ENCODE measurements at regions not wholly inside any gene's neighbourhood (a gene's known extent, or its start where the extent isn't known, plus 50 kb on each side); places are given as distances from the start of the nearest gene placed in this dataset.

DNA sequence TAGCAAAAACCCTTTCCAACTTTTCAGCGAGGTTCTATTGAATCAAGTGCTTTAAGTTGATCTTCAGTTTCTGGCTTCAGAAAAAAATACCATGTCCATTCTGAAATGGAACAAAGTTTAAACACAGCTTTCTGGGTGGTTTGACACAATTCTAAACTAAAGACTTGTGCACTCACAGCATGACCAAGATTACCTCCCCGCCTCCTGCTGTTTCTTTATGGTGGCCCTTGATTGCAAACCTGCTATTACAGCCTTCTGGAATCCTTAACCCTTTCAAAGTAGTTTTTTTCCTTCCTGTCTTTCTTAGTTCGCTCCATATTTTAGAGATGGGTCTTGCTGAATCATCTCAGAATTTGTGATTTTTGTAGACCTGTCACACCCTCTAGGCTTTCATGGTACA lies 135.9 kb upstream of the FBN2 start:
- TF ChIP-seq POLR2AphosphoS5 (IDR thresholded peaks at IDR 0.05; ENCODE audit: low read depth, low read length) (no peak), SMC3 (IDR thresholded peaks at IDR 0.05; ENCODE audit: low read depth, low read length) (no peak), RFX5 (IDR thresholded peaks at IDR 0.05; ENCODE audit: low read length) (no peak), MEF2A (IDR thresholded peaks at IDR 0.05; ENCODE audit: borderline replicate concordance, low read depth) (no peak), EZH2phosphoT487 (IDR thresholded peaks at IDR 0.05; ENCODE audit: borderline replicate concordance, low read depth) (no peak), GABPA (IDR thresholded peaks at IDR 0.05; ENCODE audit: low read depth) (no peak), ELF1 (IDR thresholded peaks at IDR 0.05) (no peak), RAD21 (IDR thresholded peaks at IDR 0.05; ENCODE audit: low read length) (no peak), RCOR1 (IDR thresholded peaks at IDR 0.05; ENCODE audit: low read length) (no peak), YY1 (IDR thresholded peaks at IDR 0.05; ENCODE audit: low read depth) (no peak), EP300 (IDR thresholded peaks at IDR 0.05; ENCODE audit: borderline replicate concordance in 1 of 2, low read depth in 1 of 2, low read length in 1 of 2) (no peak)
- TF ChIP-seq, protein P1, sequence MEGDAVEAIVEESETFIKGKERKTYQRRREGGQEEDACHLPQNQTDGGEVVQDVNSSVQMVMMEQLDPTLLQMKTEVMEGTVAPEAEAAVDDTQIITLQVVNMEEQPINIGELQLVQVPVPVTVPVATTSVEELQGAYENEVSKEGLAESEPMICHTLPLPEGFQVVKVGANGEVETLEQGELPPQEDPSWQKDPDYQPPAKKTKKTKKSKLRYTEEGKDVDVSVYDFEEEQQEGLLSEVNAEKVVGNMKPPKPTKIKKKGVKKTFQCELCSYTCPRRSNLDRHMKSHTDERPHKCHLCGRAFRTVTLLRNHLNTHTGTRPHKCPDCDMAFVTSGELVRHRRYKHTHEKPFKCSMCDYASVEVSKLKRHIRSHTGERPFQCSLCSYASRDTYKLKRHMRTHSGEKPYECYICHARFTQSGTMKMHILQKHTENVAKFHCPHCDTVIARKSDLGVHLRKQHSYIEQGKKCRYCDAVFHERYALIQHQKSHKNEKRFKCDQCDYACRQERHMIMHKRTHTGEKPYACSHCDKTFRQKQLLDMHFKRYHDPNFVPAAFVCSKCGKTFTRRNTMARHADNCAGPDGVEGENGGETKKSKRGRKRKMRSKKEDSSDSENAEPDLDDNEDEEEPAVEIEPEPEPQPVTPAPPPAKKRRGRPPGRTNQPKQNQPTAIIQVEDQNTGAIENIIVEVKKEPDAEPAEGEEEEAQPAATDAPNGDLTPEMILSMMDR (IDR thresholded peaks at IDR 0.05): no peak
- TF ChIP-seq, protein P2, sequence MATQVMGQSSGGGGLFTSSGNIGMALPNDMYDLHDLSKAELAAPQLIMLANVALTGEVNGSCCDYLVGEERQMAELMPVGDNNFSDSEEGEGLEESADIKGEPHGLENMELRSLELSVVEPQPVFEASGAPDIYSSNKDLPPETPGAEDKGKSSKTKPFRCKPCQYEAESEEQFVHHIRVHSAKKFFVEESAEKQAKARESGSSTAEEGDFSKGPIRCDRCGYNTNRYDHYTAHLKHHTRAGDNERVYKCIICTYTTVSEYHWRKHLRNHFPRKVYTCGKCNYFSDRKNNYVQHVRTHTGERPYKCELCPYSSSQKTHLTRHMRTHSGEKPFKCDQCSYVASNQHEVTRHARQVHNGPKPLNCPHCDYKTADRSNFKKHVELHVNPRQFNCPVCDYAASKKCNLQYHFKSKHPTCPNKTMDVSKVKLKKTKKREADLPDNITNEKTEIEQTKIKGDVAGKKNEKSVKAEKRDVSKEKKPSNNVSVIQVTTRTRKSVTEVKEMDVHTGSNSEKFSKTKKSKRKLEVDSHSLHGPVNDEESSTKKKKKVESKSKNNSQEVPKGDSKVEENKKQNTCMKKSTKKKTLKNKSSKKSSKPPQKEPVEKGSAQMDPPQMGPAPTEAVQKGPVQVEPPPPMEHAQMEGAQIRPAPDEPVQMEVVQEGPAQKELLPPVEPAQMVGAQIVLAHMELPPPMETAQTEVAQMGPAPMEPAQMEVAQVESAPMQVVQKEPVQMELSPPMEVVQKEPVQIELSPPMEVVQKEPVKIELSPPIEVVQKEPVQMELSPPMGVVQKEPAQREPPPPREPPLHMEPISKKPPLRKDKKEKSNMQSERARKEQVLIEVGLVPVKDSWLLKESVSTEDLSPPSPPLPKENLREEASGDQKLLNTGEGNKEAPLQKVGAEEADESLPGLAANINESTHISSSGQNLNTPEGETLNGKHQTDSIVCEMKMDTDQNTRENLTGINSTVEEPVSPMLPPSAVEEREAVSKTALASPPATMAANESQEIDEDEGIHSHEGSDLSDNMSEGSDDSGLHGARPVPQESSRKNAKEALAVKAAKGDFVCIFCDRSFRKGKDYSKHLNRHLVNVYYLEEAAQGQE (IDR thresholded peaks at IDR 0.05; ENCODE audit: low read depth, low read length): no peak
